ENCODE measurements at regions not wholly inside any gene's neighbourhood (a gene's known extent, or its start where the extent isn't known, plus 50 kb on each side); places are given as distances from the start of the nearest gene placed in this dataset.

- no peak for DNase-seq (ENCODE audit: low read depth)
Observed at GRCh38 chr13:99662678-99663077, 161.4 kb downstream of the TM9SF2 start.

- no peak for DNase-seq (ENCODE audit: low read depth)
Observed at GRCh38 chr13:99661791-99662190, 160.5 kb downstream of the TM9SF2 start.

GRCh38 chr13:99659866-99660554 lies 158.7 kb downstream of the TM9SF2 start:
- no peak for DNase-seq (ENCODE audit: low read depth)

GRCh38 chr13:99659226-99659625 lies 158.0 kb downstream of the TM9SF2 start:
- no peak for DNase-seq (ENCODE audit: low read depth)

GRCh38 chr13:99658261-99658991 lies 157.2 kb downstream of the TM9SF2 start:
- peak; percentile 19 for DNase-seq (ENCODE audit: low read depth)

GRCh38 chr13:99657848-99658260 lies 156.6 kb downstream of the TM9SF2 start:
- DNase-seq (ENCODE audit: low read depth): peak; percentile 3

GRCh38 chr13:99656844-99657381 lies 155.6 kb downstream of the TM9SF2 start:
- no peak for DNase-seq (ENCODE audit: low read depth)

- DNase-seq (ENCODE audit: low read depth): peak; percentile 54
Observed at GRCh38 chr13:99656092-99656745, 154.9 kb downstream of the TM9SF2 start.

GRCh38 chr13:99655351-99656091 lies 154.2 kb downstream of the TM9SF2 start:
- DNase-seq (ENCODE audit: low read depth): peak; percentile 4

- no peak for DNase-seq (ENCODE audit: low read depth)
Observed at GRCh38 chr13:99654076-99654475, 152.8 kb downstream of the TM9SF2 start.

- no peak for DNase-seq (ENCODE audit: low read depth)
Observed at GRCh38 chr13:99653526-99653925, 152.3 kb downstream of the TM9SF2 start.

- no peak for DNase-seq (ENCODE audit: low read depth)
Observed at GRCh38 chr13:99652901-99653300, 151.6 kb downstream of the TM9SF2 start.

- no peak for DNase-seq (ENCODE audit: low read depth)
Observed at GRCh38 chr13:99652141-99652540, 150.9 kb downstream of the TM9SF2 start.

- DNase-seq (ENCODE audit: low read depth): no peak
Observed at GRCh38 chr13:99651016-99651415, 149.7 kb downstream of the TM9SF2 start.

GRCh38 chr13:99650410-99650809 lies 149.1 kb downstream of the TM9SF2 start:
- DNase-seq (ENCODE audit: low read depth): no peak

GRCh38 chr13:99648927-99649326 lies 147.7 kb downstream of the TM9SF2 start:
- no peak for DNase-seq (ENCODE audit: low read depth)

- DNase-seq (ENCODE audit: low read depth): no peak
Observed at GRCh38 chr13:99648066-99648665, 146.9 kb downstream of the TM9SF2 start.

GRCh38 chr13:99647596-99647985 lies 146.3 kb downstream of the TM9SF2 start:
- DNase-seq (ENCODE audit: low read depth): no peak

GRCh38 chr13:99646866-99647595 lies 145.8 kb downstream of the TM9SF2 start:
- no peak for DNase-seq (ENCODE audit: low read depth)

GRCh38 chr13:99642841-99643240 lies 141.6 kb downstream of the TM9SF2 start:
- DNase-seq (ENCODE audit: low read depth): no peak

GRCh38 chr13:99642006-99642405 lies 140.7 kb downstream of the TM9SF2 start:
- DNase-seq (ENCODE audit: low read depth): no peak
